ENCODE measurements at regions not wholly inside any gene's neighbourhood (a gene's known extent, or its start where the extent isn't known, plus 50 kb on each side); places are given as distances from the start of the nearest gene placed in this dataset.
"Not testable (repeated sequence)": the region's sequence is repeated elsewhere in the genome, so short reads cannot be mapped to it uniquely, and the experiment has no call there.

DNA sequence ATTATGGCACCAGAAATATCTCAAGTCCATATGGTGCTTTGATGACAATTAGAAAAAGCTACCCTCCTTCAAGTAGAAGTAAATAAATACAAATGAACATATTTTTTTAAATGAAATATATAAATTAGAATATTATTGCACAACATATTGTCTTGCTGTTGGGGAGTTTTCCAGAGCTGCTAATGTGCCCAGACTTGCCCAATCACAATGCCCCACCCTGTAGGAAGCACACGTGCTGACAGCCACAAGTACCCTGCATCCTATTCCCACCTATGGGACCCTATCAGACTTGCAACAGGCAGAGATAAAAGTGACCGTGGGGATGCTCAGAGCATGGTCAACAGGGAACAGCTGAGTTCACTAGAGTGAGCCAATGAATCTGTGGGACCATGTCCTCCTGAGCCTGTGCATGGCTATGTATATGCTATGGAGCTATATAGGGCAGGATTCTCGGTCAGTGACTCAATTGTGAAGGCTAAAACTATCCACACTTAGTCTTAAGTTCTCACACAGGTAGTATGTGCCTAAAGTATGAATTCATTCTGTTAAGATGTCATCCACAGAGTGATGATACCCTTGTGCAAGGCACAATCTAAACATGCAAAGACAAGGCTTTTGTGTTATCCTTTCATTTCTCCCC, 336.0 kb downstream of the HGF start:
- no peak for DNase-seq

DNA sequence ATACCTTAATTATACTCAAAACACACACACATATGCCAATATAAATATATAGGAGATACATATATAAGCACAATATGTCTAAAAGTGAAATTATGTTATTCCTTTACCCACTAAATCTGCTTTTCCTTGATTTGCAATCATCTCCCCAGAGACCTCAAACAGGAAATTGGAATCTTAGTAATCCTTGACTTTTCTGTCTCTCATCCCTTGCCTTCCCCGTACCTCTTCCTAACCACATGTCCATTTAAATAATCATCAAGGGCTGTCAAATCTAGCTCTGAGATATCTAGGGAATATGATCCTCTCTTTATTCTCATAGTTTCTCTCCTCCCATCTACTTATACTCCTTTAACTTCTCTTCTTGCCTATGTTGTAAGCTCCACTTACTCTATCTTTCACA, 336.6 kb downstream of the HGF start:
- no peak for DNase-seq

GRCh38 chr7:81430761-81431160, 339.1 kb downstream of the HGF start:
- DNase-seq, result peak in 2 of 3 donors; percentile 37 to 79

- peak in 1 of 3 donors; percentile 19 for DNase-seq
Measured at GRCh38 chr7:81430150-81430549, 339.7 kb downstream of the HGF start.

- no peak for DNase-seq
Measured at GRCh38 chr7:81427461-81427860, 342.4 kb downstream of the HGF start.

DNA sequence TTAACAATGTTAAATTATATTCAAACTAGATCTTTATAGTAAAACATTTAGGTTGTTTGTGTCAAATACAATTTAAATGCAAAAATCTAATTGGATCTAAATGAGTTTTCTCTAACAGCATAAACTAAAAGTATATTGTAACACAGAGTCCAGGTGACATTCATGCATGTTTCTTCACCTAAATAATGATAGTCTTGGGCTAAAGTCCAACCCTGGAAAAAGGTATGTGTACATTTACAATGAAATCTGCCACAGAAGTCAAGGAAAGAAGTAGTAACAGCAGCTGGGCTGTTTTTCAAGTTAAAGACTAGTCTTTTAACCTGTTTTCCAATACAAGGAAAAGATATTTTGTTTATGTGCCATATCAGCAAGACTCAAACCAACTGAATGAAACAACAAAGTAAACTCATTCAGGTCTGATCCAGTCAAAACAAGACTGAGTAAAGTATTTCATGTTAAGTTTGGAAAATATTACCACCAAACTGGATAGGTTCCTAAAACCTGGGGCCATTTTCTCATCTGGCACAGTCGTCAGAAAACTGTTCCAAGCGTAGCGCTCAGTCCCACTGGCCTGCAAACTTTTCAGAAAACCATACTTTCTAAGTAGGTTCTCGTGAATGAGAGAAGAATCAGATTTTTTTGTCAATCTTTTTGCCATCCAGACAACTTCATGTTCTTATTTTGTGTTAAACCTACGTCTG, 349.2 kb downstream of the HGF start:
- peak; percentile 19 to 73 (median 33) for DNase-seq

DNA sequence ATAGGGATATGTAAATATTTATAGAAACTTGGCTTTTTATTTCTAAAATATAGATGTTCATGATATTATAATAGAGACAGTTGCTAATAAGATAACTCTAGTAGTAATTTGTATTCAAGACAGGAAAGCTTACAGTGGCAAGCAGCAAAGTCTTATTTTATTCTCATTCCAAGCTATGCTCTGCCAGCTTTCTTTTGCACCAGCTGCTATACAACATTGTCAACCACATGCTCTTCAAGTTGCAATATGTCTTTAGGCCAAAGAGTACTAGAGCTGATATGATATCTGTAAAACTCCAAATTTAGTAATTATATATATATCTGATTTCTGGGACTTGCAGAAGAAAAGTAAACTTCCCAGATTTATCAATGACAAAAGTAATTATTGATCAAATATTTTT, 350.1 kb downstream of the HGF start:
- DNase-seq, result no peak

DNA sequence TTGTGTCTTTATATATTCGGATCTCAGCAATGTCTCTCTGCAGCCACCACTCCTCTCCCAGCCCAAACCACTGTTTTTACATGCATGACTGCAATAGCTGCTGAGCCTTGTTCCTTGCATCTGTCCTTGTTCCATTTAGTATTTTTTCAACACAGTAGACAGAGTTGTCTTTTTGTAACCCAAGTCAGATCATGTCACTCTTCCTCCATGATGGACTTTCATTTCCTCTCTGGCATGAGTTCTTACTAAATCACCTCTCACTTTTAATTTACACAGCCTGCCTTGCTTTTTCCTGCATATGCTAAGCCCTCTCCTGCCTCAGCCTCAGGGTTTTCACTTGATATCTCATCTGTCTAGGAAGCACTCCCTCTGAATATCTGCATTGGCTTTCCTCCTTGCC, 353.2 kb downstream of the HGF start:
- no peak for DNase-seq

DNA sequence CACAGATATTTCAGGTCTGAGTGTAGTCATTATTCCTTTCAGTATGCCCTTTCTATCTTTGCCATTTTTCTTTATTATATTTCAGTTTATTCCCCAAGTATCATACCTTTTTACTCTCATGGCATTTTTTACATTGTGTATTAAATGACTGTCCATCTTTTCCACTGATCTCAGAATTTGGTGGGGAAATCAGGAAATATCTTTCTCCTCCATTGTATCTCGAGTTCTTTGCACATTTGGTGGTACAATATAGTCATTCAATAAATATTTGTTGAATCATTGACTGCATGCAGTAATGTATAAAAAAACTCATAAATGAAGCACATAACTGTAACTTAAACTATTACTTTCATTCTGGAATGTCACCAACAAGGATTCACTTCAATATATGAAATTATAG, 354.7 kb downstream of the HGF start:
- peak in 1 of 3 donors; percentile 17 for DNase-seq

GRCh38 chr7:81414411-81414810, 355.4 kb downstream of the HGF start:
- no peak for DNase-seq

GRCh38 chr7:81410471-81411117, 359.3 kb downstream of the HGF start:
- DNase-seq, result peak in 1 of 3 donors; percentile 39

DNA sequence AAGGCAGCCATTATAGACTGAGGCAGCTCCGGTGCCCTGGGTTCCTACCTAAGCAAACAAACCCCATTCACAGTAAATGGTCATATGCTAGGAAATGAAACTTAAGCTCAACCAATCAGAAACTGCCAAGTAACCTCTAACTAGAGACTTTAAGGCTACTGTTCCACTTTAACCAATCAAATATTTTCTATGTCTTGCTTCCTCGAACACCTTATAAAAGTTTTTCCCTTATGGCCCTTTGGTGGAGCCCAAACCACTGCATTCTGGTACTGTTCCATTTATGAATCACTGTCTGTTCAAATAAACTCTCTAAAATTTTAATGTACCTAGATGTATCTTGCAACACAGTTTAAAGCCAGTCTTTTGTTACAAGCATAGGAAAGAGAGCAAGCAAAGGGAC, 361.1 kb downstream of the HGF start:
- no peak for DNase-seq

DNA sequence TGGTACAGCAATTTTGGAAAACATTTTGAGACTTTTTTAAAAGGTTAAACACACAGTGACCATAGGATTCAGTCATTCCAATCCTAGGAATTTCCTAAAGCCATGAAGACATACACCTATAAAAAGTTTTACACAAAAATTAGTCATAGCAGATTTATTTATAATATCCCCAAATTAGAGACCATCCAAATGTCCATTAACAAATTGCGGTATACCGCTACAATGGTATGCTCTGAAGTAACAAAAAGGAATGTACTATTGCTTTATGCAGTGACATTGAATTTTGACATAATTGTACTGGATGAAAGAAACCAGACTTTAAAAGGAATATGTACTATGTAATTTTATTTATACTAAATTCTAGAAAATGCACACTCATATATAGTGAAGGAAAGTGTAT, 362.8 kb downstream of the HGF start:
- DNase-seq, result no peak

DNA sequence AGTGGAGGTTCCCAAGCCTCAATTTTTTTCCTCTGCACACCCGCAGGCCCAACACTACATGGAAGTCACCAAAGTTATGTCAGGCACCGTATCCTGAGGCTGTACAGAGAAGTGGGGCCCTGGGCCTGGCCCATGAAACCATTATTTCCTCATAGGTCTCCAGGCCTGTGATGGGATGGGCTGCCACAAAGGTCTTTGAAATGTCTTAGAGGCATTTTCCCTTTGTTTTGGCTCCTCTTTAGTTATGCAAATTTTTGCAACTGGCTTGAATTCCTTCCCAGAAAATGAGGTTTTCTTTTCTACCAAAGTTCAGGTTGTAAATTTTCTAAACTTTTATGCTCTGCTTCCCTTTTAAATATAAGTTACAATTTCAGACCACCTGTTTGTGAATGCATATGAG, 365.2 kb downstream of the HGF start:
- no peak for DNase-seq

GRCh38 chr7:81402227-81402626, 367.6 kb downstream of the HGF start:
- DNase-seq, result peak in 1 of 3 donors; percentile 12

DNA sequence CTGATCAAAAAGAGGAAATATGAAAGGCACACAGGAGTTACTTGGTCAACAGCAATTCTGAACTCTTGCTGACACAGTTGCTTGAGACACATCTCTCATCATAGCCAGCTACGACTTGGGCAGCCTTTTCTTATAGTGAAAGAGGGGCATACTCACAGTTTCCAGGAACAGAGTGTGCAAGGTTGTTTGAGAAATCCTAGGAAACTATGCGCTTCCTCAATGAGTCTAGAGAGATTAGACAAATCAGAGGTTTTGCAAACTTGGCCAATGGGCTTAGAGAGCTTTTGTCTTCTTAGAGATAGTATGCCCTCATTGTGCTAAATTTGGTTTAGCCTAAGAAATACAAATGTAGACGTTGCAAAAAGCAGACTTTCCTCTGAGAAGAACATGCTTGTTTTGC, 370.4 kb downstream of the HGF start:
- no peak for DNase-seq

DNA sequence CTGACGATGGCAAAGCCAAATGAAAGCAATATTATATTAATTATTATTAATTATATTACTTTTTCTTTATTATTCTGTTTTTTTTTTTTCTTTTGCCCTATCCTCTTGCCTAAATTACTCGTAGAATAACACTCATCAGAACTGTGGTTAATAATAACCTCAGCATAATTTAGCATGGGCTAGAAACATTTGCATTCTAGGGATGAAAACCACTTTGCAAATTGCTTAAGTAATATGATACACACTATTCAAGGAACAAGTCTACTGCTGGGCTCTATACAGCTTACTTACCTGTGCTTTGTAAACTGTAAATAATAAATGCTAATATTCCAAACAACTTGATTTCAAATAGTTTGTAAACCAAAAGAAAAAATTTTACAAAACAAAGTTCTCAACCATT, 375.8 kb downstream of the HGF start:
- no peak for DNase-seq

GRCh38 chr7:81393018-81393417, 376.8 kb downstream of the HGF start:
- DNase-seq, result peak in 1 of 3 donors; percentile 36

DNA sequence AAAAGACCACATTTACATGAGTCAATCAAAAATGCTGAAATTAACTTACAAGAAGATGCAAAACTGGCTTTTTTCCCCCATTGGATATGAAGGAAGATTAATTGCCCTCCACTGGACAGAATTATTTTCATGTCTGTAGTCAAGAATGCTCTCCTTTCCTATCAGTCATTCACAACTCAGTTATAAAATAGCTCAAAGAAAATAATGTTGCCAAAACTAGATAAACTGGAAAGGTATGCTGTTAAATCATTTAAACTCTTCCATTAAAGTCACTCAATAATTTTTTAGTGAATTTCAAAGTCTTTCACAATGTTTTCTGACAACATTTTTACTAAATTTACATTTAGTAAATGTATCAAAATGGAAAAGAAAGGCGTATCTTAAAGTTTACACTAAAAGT, 384.5 kb downstream of the HGF start:
- DNase-seq, result no peak

DNA sequence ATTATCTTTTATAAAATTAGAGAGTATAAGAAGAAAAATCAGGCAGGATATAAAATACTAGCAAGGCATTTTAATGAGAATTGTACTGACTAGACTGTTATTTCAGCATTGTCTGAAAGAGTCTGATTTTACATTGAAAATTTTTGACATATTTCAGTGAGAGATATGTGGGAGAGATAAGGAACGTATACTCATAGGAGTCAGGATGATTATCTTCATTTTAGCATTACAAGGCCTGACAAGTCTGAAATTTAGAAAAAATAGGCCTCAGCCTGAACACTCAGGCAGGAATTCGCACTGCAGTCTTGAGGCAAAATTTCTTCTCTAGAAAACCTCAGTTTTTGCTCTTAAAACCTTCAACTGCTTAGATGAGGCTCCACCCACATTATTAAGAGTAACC, 386.0 kb downstream of the HGF start:
- DNase-seq, result no peak

DNA sequence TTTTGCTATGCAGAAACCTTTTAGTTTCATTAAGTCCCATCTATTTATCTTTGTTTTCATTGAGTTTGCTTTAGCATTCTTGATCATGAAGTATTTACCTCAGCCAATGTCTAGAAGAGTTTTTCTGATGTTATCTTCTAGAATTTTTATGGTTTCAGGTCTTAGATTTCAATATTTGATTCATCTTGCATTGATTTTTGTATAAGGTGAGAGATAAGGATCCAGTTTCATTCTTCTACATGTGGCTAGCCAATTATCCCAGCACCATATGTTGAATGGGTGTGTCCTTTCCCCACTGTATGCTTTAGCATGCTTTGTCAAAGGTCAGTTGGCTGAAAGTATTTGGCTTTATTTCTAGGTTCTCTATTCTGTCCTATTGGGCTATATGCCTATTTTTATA, 395.2 kb downstream of the HGF start:
- not testable (repeated sequence) for DNase-seq

- DNase-seq, result no peak
Measured at GRCh38 chr7:81370822-81371221, 399.0 kb downstream of the HGF start.

DNA sequence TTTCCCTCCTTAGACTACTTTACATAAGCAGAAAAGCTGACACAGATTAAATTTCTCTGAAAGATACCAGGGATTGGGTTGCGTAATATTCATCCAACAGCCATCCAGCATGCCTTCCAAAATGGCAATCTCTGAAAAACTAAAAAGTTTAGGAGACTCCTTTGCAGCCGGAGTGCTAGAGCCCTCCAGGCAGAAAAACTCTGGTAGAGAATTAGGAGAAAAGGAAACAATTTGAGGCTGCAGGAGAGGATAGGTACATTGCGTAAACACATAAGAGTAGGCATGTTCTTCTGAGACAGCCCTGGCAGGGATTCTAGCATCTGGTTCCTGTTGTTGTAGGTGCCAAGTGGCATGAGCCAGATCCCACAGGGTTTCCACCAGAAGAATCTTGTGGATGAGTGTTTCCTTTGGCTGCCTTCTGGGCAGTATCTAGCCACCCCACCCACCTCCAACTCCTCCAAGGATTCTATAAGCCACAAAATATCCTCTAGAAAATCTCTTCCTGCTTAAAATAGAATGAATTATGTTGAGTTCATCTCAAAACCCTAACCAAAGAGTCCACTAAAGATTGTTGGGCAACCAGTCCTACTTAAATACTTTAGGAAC, 402.4 kb downstream of the HGF start:
- DNase-seq, result peak; percentile 15 to 56 (median 27)
